Neural cell (in vitro differentiated cells): ENCODE measurements at regions not wholly inside any gene's neighbourhood (a gene's known extent, or its start where the extent isn't known, plus 50 kb on each side); places are given as distances from the start of the nearest gene placed in this dataset.

ENCODE experiments used
- CTCF ChIP-seq: fragments of 450-650 bp; IDR thresholded peaks from 2 replicates; pipeline ENCODE4 v1.5.1; 2014; ENCODE audit warnings: antibody characterized with exemption, mild to moderate bottlenecking, moderate library complexity; ENCODE audit not compliant: poor library complexity, severe bottlenecking
- POLR2AphosphoS5 ChIP-seq: IDR thresholded peaks from 2 replicates; pipeline ENCODE4 v1.6.1; 2012
- REST ChIP-seq: IDR thresholded peaks from 2 replicates; pipeline ENCODE4 v1.6.1; 2012; ENCODE audit warnings: borderline replicate concordance

GRCh38 chr19:28221736-28222135, 991.2 kb downstream of the UQCRFS1 start:
- TF ChIP-seq CTCF (no peak), POLR2AphosphoS5 (no peak), REST (no peak)
